Urothelium cell line (cell line): ENCODE measurements at regions not wholly inside any gene's neighbourhood (a gene's known extent, or its start where the extent isn't known, plus 50 kb on each side); places are given as distances from the start of the nearest gene placed in this dataset.
"Not testable (repeated sequence)": the region's sequence is repeated elsewhere in the genome, so short reads cannot be mapped to it uniquely, and the experiment has no call there.

Source experiments
- DNase-seq: peaks from one replicate; pipeline ENCODE4 v3.0.0; 2011; ENCODE audit warnings: low spot score, mixed read lengths
- FAIRE-seq: peaks from 2 replicates; lab custom pipeline; 2011; peaks lifted over from hg19 to GRCh38; lab: Jason Lieb, UNC

DNA sequence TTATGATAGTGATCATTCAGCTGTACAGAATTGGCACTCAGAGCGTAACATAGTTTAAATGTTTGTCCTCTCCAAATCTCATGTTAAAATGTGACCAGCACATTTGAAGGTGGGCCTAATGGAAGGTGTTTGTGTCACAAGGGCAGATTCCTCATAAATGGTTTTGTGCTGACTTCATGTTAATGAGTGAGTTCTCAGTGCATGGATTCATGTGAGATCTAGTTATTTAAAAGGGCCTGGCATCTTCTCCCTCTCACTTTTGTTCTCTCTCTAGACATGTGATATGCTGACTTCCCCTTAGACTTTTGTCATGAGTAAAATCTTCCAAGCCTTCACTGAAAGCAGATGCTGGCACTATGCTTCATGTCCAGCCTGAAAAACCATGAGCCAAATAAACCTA, 452.4 kb upstream of the PTCHD4 start:
- no peak for FAIRE-seq

DNA sequence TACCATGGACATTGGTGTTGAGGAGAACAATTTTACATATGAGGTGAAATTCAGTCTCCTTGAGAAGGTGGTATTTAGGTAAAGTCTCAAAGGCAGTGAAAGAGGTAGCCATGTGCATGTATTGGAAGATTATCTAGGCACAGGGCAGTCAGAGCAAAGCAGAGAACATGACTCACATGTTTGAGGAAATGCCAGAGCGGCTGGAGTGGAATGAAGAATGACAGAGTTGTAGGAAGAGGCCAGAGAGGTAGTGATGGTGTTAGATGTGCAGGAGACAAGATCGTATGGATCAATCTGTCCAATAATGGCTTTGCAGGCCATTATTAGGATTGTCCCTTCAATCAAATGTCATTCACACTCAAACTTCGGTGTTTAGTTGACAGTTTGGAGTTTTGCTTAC, 449.4 kb upstream of the PTCHD4 start:
- DNase-seq, result peak; percentile 19
- peak; percentile 75 for FAIRE-seq

More for the DNA sequence above, 452.4 kb upstream of the PTCHD4 start:
- DNase-seq, result no peak

GRCh38 chr6:48553467-48554189, 442.6 kb upstream of the PTCHD4 start:
- FAIRE-seq (no peak), DNase-seq (no peak)

DNA sequence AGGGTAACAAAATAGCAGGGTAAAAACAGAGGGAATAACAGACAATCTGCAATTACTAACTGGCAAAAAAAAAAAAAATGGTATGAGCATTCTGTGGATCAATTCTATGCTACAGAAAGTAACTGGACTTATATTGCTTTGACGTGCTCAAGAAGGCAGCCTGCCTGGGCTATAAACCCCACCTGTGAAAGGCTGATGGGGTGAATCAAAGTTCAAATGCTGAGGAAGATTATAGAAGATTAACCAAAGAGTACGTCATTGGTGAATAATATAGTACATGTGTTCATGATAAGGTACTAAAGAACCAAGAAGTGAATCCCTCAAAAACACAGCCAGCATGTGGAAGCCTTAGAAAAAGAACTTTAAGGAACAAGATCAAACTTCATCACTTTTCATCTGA, 441.9 kb upstream of the PTCHD4 start:
- FAIRE-seq (no peak), DNase-seq (no peak)

GRCh38 chr6:48550603-48551002, 439.6 kb upstream of the PTCHD4 start:
- FAIRE-seq (no peak), DNase-seq (no peak)

DNA sequence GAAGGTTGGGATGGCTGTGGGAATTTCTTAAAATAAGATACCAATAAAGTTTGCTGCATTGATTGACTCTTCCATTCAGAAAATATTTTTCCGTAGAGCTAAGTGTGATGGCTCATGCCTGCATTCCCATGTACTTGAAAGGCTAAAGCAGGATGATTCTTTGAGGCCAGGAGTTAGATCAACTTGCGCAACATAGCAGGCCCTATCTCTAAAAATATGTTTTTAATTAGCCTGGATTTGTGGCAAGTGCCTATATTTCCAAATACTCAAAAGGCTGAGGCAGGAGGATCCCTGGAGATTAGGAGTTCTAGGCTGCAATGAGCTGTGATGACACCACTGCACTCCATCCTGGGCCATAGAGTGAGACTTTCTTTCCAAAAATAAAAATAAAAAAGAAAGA, 431.2 kb upstream of the PTCHD4 start:
- no peak for DNase-seq
- no peak for FAIRE-seq

GRCh38 chr6:48541649-48542048, 430.7 kb upstream of the PTCHD4 start:
- FAIRE-seq (no peak), DNase-seq (no peak)

- no peak for FAIRE-seq
- peak; percentile 47 for DNase-seq
Measured at GRCh38 chr6:48535582-48536009, 424.6 kb upstream of the PTCHD4 start.

GRCh38 chr6:48530978-48531377, 420.0 kb upstream of the PTCHD4 start:
- DNase-seq, FAIRE-seq: not testable (repeated sequence)

- no peak for DNase-seq
Measured at GRCh38 chr6:48525849-48526248, 414.9 kb upstream of the PTCHD4 start.

DNA sequence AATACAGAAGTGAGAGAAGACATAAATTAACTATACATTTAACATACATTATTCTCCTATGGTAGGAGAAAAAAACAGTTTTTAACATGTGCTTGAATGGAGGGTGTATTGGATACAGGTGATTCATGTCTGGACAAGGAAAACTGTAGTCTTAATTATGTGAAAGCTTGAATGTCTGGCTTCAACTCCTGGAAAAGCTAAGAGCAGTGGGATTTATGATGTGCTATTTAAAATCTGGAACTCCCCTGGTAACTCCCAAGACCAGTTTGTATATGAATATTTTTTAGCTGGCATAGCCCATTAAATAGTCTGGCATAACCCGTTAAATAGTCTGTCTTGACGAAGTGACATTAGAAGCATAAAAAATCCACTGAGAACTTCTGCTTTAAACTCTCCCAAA, 410.0 kb upstream of the PTCHD4 start:
- FAIRE-seq (no peak), DNase-seq (no peak)

More at GRCh38 chr6:48525849-48526248, 414.9 kb upstream of the PTCHD4 start:
- FAIRE-seq, result no peak

DNA sequence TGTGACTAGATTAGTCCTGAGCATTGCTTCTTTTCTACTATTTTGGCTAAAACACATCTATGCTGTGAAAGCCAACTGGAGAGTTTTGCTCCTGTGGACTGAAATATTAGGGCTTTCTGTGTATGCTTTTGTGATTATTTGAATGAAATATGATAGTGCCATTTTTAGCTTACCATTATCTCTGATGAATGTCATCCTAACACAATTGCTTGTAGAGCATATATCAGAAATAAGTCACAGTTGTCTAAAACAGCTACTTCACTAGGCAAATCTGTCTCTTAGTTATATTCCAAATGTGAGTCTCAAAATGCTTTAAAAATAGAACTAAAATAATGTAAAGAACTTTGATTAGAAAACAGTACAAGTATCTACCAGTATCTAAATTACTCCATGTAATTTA, 401.4 kb upstream of the PTCHD4 start:
- FAIRE-seq (no peak), DNase-seq (no peak)

DNA sequence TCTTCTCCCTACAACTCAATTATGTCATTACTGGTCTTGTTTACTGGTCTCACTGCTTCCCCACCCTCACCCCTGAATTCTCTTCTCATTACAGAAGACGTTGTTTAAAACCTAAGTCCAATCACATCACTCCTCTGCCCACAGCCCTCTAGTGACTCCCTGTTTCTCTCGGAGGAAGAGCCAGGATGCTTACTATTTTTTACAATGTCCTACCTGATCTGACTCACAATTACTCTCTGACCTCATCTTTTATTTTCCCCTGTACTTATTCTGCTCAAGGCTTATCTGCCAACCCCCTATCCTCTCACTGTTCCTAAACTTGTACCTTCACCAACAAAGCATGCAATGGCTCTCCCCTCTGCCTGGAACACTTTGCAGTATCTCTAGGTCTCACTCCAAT, 400.4 kb upstream of the PTCHD4 start:
- no peak for DNase-seq
- no peak for FAIRE-seq

- DNase-seq (no peak), FAIRE-seq (no peak)
Measured at GRCh38 chr6:48505621-48506020, 394.6 kb upstream of the PTCHD4 start.

- not testable (repeated sequence) for FAIRE-seq, DNase-seq
Measured at GRCh38 chr6:48493432-48493831, 382.4 kb upstream of the PTCHD4 start.

DNA sequence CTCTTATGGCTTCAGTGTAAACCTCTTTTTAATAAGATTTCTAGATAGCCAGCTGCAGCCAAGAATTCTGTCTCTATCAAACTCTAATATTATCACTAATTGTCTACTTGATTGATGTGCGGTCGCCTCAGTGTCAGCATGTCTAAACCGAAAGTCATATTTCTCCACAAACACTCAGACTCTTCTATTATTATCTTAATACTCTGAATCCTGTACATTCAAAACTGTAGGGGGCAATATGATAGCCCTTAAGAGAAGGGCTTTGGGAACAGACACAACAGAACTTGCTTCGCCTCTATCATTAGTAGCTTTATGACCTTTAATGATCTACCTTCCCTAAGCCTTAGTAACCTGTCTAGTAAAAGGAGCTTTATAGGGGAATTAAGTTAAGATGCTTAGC, 379.7 kb upstream of the PTCHD4 start:
- FAIRE-seq (no peak), DNase-seq (no peak)

- DNase-seq, result no peak
- no peak for FAIRE-seq
Measured at GRCh38 chr6:48486876-48487275, 375.9 kb upstream of the PTCHD4 start.

DNA sequence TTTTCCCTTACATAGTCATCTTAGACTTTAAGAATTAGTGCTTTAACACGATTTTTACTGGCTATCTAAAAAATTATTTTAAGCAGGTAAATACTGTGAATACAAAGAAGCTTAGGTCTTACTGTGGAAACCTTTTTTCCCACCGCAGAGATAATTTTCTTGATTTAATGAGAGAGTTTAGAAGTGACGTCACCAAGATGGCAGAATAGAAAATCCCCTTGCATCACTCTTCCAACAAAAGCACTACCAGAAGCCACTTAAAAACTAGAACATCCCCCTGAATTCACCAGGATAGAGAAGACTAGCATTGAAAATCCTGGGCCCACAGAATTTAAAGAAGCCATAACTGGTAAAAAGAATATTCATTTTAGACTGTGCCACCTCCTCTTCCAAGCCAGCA, 375.4 kb upstream of the PTCHD4 start:
- FAIRE-seq (no peak), DNase-seq (no peak)

DNA sequence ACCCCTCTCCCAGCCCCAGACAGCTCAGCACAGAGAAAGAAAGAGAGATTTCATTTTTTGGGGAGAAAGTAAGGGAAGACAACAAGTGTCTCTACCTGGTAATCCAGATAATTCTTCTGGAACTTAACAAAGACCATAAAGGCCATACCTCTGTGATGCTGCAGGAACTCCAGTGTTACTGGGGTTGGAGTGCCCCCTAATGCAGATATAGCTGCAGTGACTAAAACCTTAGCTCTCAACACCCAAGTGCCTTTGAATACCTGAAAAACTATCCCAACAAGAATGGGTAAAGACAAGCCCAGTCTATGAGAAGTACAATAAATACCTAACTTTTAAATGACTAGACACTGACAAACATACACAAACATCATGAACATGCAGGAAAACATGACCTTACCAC, 365.3 kb upstream of the PTCHD4 start:
- DNase-seq (no peak), FAIRE-seq (no peak)

DNA sequence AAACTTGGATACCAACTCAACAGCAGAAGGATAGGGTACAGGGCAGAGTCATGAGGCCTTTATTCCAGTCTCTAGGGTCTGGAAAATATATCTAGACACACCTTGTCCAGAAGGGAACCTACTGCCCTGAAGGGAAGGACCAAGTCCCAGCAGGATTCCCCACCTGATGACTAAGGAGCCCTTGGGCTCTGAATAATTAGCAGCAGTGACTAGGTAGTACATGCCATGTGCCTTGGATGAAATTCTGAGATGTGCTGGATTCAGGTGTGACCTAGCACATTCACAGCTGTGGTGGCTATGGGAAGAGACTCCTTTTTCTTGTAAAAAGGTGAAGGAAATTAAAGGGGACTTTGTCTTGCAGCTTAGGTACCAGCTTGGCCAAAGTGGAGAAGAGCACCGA, 364.3 kb upstream of the PTCHD4 start:
- no peak for FAIRE-seq

GRCh38 chr6:48474830-48475229, 363.8 kb upstream of the PTCHD4 start:
- FAIRE-seq, result no peak
- DNase-seq, result no peak

More for the DNA sequence above, 364.3 kb upstream of the PTCHD4 start:
- DNase-seq, result no peak

GRCh38 chr6:48474136-48474535, 363.1 kb upstream of the PTCHD4 start:
- FAIRE-seq, result no peak
- no peak for DNase-seq

- FAIRE-seq (no peak), DNase-seq (no peak)
Measured at GRCh38 chr6:48472535-48472934, 361.5 kb upstream of the PTCHD4 start.
